ENCODE measurements at regions not wholly inside any gene's neighbourhood (a gene's known extent, or its start where the extent isn't known, plus 50 kb on each side); places are given as distances from the start of the nearest gene placed in this dataset.

GRCh38 chr11:127651888-127652221, 651.3 kb upstream of the KIRREL3 start:
- Histone ChIP-seq H3K4me2 (ENCODE audit: low read length) (no peak overlapping the region), H3K36me3 (ENCODE audit: control insufficient read depth, low read length) (no peaks in the 10 kb centered on the region)

GRCh38 chr11:127651175-127651887, 650.8 kb upstream of the KIRREL3 start:
- Histone ChIP-seq H4K20me1 (ENCODE audit: control insufficient read depth, insufficient read depth, low read depth, low read length) (no peaks in the 10 kb centered on the region), H3K9me3 (ENCODE audit: control insufficient read depth, insufficient read depth, low read length) (no peaks in the 10 kb centered on the region), H3K27ac (ENCODE audit: low read depth, low read length) (no peak overlapping the region), H3K36me3 (ENCODE audit: control insufficient read depth, low read length) (no peaks in the 10 kb centered on the region), H3K79me2 (ENCODE audit: control insufficient read depth, low read length) (no peaks in the 10 kb centered on the region), H3K9me2 (replicated peaks; ENCODE audit: control insufficient read depth, low read length) (no peaks in the 10 kb centered on the region), H3K4me3 (ENCODE audit: low read length) (no peak overlapping the region), H3K4me2 (ENCODE audit: low read length) (no peak overlapping the region), H3K27me3 (ENCODE audit: control insufficient read depth, low read length) (no peaks in the 10 kb centered on the region), H3K4me1 (ENCODE audit: control insufficient read depth, low read length) (no peaks in the 10 kb centered on the region), H3F3A (ENCODE audit: control insufficient read depth, insufficient read depth) (no peaks in the 10 kb centered on the region)
- TF ChIP-seq, protein P1, sequence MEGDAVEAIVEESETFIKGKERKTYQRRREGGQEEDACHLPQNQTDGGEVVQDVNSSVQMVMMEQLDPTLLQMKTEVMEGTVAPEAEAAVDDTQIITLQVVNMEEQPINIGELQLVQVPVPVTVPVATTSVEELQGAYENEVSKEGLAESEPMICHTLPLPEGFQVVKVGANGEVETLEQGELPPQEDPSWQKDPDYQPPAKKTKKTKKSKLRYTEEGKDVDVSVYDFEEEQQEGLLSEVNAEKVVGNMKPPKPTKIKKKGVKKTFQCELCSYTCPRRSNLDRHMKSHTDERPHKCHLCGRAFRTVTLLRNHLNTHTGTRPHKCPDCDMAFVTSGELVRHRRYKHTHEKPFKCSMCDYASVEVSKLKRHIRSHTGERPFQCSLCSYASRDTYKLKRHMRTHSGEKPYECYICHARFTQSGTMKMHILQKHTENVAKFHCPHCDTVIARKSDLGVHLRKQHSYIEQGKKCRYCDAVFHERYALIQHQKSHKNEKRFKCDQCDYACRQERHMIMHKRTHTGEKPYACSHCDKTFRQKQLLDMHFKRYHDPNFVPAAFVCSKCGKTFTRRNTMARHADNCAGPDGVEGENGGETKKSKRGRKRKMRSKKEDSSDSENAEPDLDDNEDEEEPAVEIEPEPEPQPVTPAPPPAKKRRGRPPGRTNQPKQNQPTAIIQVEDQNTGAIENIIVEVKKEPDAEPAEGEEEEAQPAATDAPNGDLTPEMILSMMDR (IDR thresholded peaks at IDR 0.05; ENCODE audit: low read depth, low read length, poor library complexity, severe bottlenecking) = no peak
- TF ChIP-seq EZH2phosphoT487 (IDR thresholded peaks at IDR 0.05; ENCODE audit: borderline replicate concordance, low read length) = no peak

More at GRCh38 chr11:127651888-127652221, 651.3 kb upstream of the KIRREL3 start:
- H3F3A ChIP-seq (ENCODE audit: control insufficient read depth, insufficient read depth) = no peaks in the 10 kb centered on the region
- H3K27ac ChIP-seq (ENCODE audit: low read depth, low read length) = no peak overlapping the region
- no peak for TF ChIP-seq EZH2phosphoT487 (IDR thresholded peaks at IDR 0.05; ENCODE audit: borderline replicate concordance, low read length)
- TF ChIP-seq, protein P1 (IDR thresholded peaks at IDR 0.05; ENCODE audit: low read depth, low read length, poor library complexity, severe bottlenecking) = no peak
- H4K20me1 ChIP-seq (ENCODE audit: control insufficient read depth, insufficient read depth, low read depth, low read length) = no peaks in the 10 kb centered on the region
- no peaks in the 10 kb centered on the region for H3K79me2 ChIP-seq (ENCODE audit: control insufficient read depth, low read length)
- H3K27me3 ChIP-seq (ENCODE audit: control insufficient read depth, low read length) = no peaks in the 10 kb centered on the region
- H3K4me1 ChIP-seq (ENCODE audit: control insufficient read depth, low read length) = no peaks in the 10 kb centered on the region
- H3K4me3 ChIP-seq (ENCODE audit: low read length) = no peak overlapping the region
- H3K9me2 ChIP-seq (replicated peaks; ENCODE audit: control insufficient read depth, low read length) = no peaks in the 10 kb centered on the region
- H3K9me3 ChIP-seq (ENCODE audit: control insufficient read depth, insufficient read depth, low read length) = no peaks in the 10 kb centered on the region

DNA sequence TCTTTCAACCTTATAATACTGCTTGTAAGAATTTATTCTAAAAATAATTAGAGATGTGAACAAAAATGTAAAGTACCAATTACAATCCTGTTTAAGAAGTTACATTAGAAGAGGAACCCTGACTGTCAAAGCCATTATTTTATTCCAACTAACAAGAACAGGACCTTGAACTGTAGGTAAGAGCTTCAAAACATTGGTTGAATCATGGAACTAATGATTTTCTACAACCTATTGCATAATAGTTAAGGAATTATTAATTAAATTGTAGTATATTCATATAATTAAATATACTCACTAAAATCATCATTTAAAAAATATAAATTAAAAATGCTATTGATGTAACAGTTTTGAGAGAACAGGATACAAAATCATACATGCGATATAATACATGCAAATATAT, 649.4 kb upstream of the KIRREL3 start:
- H3K4me1 ChIP-seq (ENCODE audit: control insufficient read depth, low read length) = no peaks in the 10 kb centered on the region
- no peak overlapping the region for H3K4me3 ChIP-seq (ENCODE audit: low read length)
- no peaks in the 10 kb centered on the region for H3K9me3 ChIP-seq (ENCODE audit: control insufficient read depth, insufficient read depth, low read length)
- H3K79me2 ChIP-seq (ENCODE audit: control insufficient read depth, low read length) = no peaks in the 10 kb centered on the region
- TF ChIP-seq EZH2phosphoT487 (IDR thresholded peaks at IDR 0.05; ENCODE audit: borderline replicate concordance, low read length) = no peak
- TF ChIP-seq, protein P1 (IDR thresholded peaks at IDR 0.05; ENCODE audit: low read depth, low read length, poor library complexity, severe bottlenecking) = no peak
- H3K27me3 ChIP-seq (ENCODE audit: control insufficient read depth, low read length) = no peaks in the 10 kb centered on the region
- H3K36me3 ChIP-seq (ENCODE audit: control insufficient read depth, low read length) = no peaks in the 10 kb centered on the region
- no peaks in the 10 kb centered on the region for H3F3A ChIP-seq (ENCODE audit: control insufficient read depth, insufficient read depth)
- H3K9me2 ChIP-seq (replicated peaks; ENCODE audit: control insufficient read depth, low read length) = no peaks in the 10 kb centered on the region
- no peak overlapping the region for H3K4me2 ChIP-seq (ENCODE audit: low read length)
- H4K20me1 ChIP-seq (ENCODE audit: control insufficient read depth, insufficient read depth, low read depth, low read length) = no peaks in the 10 kb centered on the region
- H3K27ac ChIP-seq (ENCODE audit: low read depth, low read length) = no peak overlapping the region

Data from DOHH2 (cell line).